ENCODE measurements at regions not wholly inside any gene's neighbourhood (a gene's known extent, or its start where the extent isn't known, plus 50 kb on each side); places are given as distances from the start of the nearest gene placed in this dataset.
"Not testable (repeated sequence)": the region's sequence is repeated elsewhere in the genome, so short reads cannot be mapped to it uniquely, and the experiment has no call there.

GRCh38 chr13:78540058-78540457 is 63.3 kb downstream of the POU4F1 start:
- DNase-seq (ENCODE audit: low read depth): no peak

GRCh38 chr13:78526044-78526443 is 77.3 kb downstream of the POU4F1 start:
- DNase-seq (ENCODE audit: low read depth): not testable (repeated sequence)

GRCh38 chr13:78524936-78525335 is 78.4 kb downstream of the POU4F1 start:
- DNase-seq (ENCODE audit: low read depth): no peak

GRCh38 chr13:78521091-78521490 is 82.3 kb downstream of the POU4F1 start:
- no peak for DNase-seq (ENCODE audit: low read depth)

- no peak for DNase-seq (ENCODE audit: low read depth)
Observed at GRCh38 chr13:78520425-78520824, 82.9 kb downstream of the POU4F1 start.

- DNase-seq (ENCODE audit: low read depth): not testable (repeated sequence)
Observed at GRCh38 chr13:78518482-78518881, 84.9 kb downstream of the POU4F1 start.

- DNase-seq (ENCODE audit: low read depth): no peak
Observed at GRCh38 chr13:78499802-78500201, 103.5 kb downstream of the POU4F1 start.

GRCh38 chr13:78497702-78498355 is 105.5 kb downstream of the POU4F1 start:
- DNase-seq (ENCODE audit: low read depth): no peak

- DNase-seq (ENCODE audit: low read depth): no peak
Observed at GRCh38 chr13:78491978-78492377, 111.4 kb downstream of the POU4F1 start.

- DNase-seq (ENCODE audit: low read depth): not testable (repeated sequence)
Observed at GRCh38 chr13:78490225-78490624, 113.1 kb downstream of the POU4F1 start.

- no peak for DNase-seq (ENCODE audit: low read depth)
Observed at GRCh38 chr13:78487707-78488106, 115.6 kb downstream of the POU4F1 start.

- DNase-seq (ENCODE audit: low read depth): no peak
Observed at GRCh38 chr13:78485803-78486202, 117.5 kb downstream of the POU4F1 start.

- no peak for DNase-seq (ENCODE audit: low read depth)
Observed at GRCh38 chr13:78478183-78478582, 125.2 kb downstream of the POU4F1 start.

- no peak for DNase-seq (ENCODE audit: low read depth)
Observed at GRCh38 chr13:78476910-78477309, 126.4 kb downstream of the POU4F1 start.

- DNase-seq (ENCODE audit: low read depth): no peak
Observed at GRCh38 chr13:78468621-78469020, 134.7 kb downstream of the POU4F1 start.

GRCh38 chr13:78465250-78465649 is 138.1 kb downstream of the POU4F1 start:
- DNase-seq (ENCODE audit: low read depth): no peak

GRCh38 chr13:78460176-78460575 is 143.2 kb downstream of the POU4F1 start:
- no peak for DNase-seq (ENCODE audit: low read depth)

GRCh38 chr13:78443839-78444238 is 159.5 kb downstream of the POU4F1 start:
- DNase-seq (ENCODE audit: low read depth): no peak

- no peak for DNase-seq (ENCODE audit: low read depth)
Observed at GRCh38 chr13:78437781-78438180, 165.6 kb downstream of the POU4F1 start.

GRCh38 chr13:78436311-78436710 is 167.0 kb downstream of the POU4F1 start:
- no peak for DNase-seq (ENCODE audit: low read depth)

- DNase-seq (ENCODE audit: low read depth): no peak
Observed at GRCh38 chr13:78431328-78431727, 172.0 kb downstream of the POU4F1 start.

- no peak for DNase-seq (ENCODE audit: low read depth)
Observed at GRCh38 chr13:78430811-78431210, 172.5 kb downstream of the POU4F1 start.

GRCh38 chr13:78430166-78430791 is 173.1 kb downstream of the POU4F1 start:
- DNase-seq (ENCODE audit: low read depth): no peak

GRCh38 chr13:78428646-78429045 is 174.7 kb downstream of the POU4F1 start:
- DNase-seq (ENCODE audit: low read depth): no peak

Data from GM04503 (cell line).